ENCODE measurements at regions not wholly inside any gene's neighbourhood (a gene's known extent, or its start where the extent isn't known, plus 50 kb on each side); places are given as distances from the start of the nearest gene placed in this dataset.

DNA sequence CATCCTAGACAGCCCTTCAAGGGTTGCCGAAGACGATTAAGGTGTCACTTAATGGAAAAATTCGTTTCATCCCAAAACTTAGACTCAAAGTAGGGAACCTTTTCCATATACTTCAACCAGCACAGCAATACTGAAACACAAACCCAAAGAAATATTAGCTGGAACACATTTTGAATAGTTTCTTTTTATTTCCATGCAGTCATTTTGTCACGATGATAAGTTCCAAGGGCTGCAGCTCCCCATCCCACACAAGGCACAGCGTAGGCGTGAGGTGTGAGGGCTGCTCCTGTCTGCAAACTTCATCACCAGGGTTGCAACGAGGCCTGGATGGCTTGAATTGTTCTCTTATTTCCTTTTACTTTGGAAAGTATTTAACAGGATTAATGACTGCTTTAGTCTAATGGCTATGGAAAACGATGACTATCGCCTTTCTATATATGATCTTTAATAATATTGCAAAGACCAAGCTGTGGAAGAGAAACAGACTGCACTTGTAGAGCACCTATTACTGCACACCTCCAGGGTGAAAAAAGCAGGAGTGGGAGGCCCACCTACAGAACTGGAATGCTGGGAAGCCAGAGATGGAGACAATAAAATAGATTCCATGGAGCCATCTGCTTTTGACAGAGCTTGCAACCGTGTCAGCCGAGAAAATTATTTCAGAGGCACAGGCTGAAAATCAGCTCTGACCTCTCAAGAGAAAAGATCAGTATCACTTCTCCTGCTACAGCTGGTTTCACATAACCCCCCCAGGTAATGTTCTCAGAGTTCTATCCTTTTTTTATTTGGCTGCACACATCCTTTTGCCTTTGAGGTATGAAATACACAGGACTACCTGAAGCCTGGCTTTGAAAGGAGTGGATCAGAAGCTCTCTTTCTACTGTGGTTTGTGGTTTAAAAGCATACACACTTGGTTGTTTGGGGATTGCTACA, 274.5 kb upstream of the NBEA start:
- H3K9me3 ChIP-seq (ENCODE audit: low read depth, low read length), result no peaks in the 10 kb centered on the region
- no peak overlapping the region for H3K4me3 ChIP-seq (ENCODE audit: insufficient read depth, low read length)
- no peak overlapping the region for H3K27ac ChIP-seq (ENCODE audit: low read depth, low read length)
- no peaks in the 10 kb centered on the region for H3K4me1 ChIP-seq (ENCODE audit: insufficient read depth, low read length)
- no peaks in the 10 kb centered on the region for H3K79me2 ChIP-seq (ENCODE audit: insufficient read depth, low read length)
- no peak overlapping the region for H2AFZ ChIP-seq (ENCODE audit: low read length)
- H3K36me3 ChIP-seq (ENCODE audit: insufficient read depth, low read length), result no peaks in the 10 kb centered on the region
- no peaks in the 10 kb centered on the region for H4K20me1 ChIP-seq (ENCODE audit: insufficient read depth, low read length)
- no peak overlapping the region for H3K4me2 ChIP-seq (ENCODE audit: insufficient read depth, low read length)
- no peak for DNase-seq (ENCODE audit: insufficient read length, low spot score, missing footprints)
- TF ChIP-seq, protein P1, sequence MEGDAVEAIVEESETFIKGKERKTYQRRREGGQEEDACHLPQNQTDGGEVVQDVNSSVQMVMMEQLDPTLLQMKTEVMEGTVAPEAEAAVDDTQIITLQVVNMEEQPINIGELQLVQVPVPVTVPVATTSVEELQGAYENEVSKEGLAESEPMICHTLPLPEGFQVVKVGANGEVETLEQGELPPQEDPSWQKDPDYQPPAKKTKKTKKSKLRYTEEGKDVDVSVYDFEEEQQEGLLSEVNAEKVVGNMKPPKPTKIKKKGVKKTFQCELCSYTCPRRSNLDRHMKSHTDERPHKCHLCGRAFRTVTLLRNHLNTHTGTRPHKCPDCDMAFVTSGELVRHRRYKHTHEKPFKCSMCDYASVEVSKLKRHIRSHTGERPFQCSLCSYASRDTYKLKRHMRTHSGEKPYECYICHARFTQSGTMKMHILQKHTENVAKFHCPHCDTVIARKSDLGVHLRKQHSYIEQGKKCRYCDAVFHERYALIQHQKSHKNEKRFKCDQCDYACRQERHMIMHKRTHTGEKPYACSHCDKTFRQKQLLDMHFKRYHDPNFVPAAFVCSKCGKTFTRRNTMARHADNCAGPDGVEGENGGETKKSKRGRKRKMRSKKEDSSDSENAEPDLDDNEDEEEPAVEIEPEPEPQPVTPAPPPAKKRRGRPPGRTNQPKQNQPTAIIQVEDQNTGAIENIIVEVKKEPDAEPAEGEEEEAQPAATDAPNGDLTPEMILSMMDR (IDR thresholded peaks at IDR 0.05; ENCODE audit: extremely low read depth, low read depth, low read length), result no peak
- H3K27me3 ChIP-seq (ENCODE audit: insufficient read depth, low read length), result no peaks in the 10 kb centered on the region

DNA sequence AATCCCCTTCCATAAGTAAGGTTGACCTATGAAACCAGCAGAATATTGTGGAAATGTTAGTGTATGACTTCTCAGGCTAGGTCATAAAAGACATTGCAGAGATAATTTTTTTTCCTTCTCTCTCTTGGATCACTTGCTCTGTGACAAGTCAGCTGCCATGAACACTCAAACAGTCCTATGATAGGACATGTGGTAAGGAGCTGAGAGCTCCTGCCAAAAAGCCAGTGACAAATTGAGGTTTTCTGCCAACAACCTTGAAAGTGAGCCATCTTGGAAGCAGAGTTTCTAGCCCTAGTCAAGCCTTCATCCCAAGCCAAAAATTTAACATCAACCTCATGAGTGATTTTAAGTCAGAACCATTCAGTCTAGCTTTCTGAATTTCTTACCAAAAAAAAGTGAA, 270.9 kb upstream of the NBEA start:
- no peak for DNase-seq (ENCODE audit: insufficient read length, low spot score, missing footprints)
- Histone ChIP-seq H3K4me2 (ENCODE audit: insufficient read depth, low read length) (no peak overlapping the region), H3K9me3 (ENCODE audit: low read depth, low read length) (no peaks in the 10 kb centered on the region), H3K36me3 (ENCODE audit: insufficient read depth, low read length) (no peaks in the 10 kb centered on the region), H3K4me1 (ENCODE audit: insufficient read depth, low read length) (no peaks in the 10 kb centered on the region), H2AFZ (ENCODE audit: low read length) (no peak overlapping the region), H4K20me1 (ENCODE audit: insufficient read depth, low read length) (no peaks in the 10 kb centered on the region), H3K27ac (ENCODE audit: low read depth, low read length) (no peak overlapping the region), H3K4me3 (ENCODE audit: insufficient read depth, low read length) (no peak overlapping the region), H3K27me3 (ENCODE audit: insufficient read depth, low read length) (no peaks in the 10 kb centered on the region), H3K79me2 (ENCODE audit: insufficient read depth, low read length) (no peaks in the 10 kb centered on the region)
- TF ChIP-seq, protein P1 (IDR thresholded peaks at IDR 0.05; ENCODE audit: extremely low read depth, low read depth, low read length), result no peak

DNA sequence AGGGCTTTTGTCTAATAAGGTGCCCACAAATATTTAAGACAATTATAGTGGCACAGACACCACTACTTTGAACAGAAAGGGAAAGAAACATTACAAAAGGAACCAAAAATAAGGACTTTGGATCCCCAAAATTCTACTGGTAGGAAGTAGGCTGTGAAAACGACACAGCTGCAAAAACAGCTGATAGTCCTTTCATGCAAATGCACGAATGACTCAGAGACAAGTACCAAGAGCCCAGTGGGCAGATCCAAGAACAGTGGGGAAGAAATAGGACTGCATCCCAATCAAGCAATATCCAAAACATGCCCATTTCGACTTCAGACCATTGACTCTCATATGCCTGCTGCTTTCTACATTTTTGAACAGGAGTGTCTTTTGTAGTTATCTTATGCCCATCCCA, 269.4 kb upstream of the NBEA start:
- H3K79me2 ChIP-seq (ENCODE audit: insufficient read depth, low read length), result no peaks in the 10 kb centered on the region
- no peak overlapping the region for H3K4me3 ChIP-seq (ENCODE audit: insufficient read depth, low read length)
- DNase-seq (ENCODE audit: insufficient read length, low spot score, missing footprints), result no peak
- H3K4me2 ChIP-seq (ENCODE audit: insufficient read depth, low read length), result no peak overlapping the region
- no peak overlapping the region for H2AFZ ChIP-seq (ENCODE audit: low read length)
- no peaks in the 10 kb centered on the region for H3K36me3 ChIP-seq (ENCODE audit: insufficient read depth, low read length)
- no peaks in the 10 kb centered on the region for H3K27me3 ChIP-seq (ENCODE audit: insufficient read depth, low read length)
- TF ChIP-seq, protein P1 (IDR thresholded peaks at IDR 0.05; ENCODE audit: extremely low read depth, low read depth, low read length), result no peak
- H3K27ac ChIP-seq (ENCODE audit: low read depth, low read length), result no peak overlapping the region
- no peaks in the 10 kb centered on the region for H3K9me3 ChIP-seq (ENCODE audit: low read depth, low read length)
- no peaks in the 10 kb centered on the region for H3K4me1 ChIP-seq (ENCODE audit: insufficient read depth, low read length)
- H4K20me1 ChIP-seq (ENCODE audit: insufficient read depth, low read length), result no peaks in the 10 kb centered on the region

DNA sequence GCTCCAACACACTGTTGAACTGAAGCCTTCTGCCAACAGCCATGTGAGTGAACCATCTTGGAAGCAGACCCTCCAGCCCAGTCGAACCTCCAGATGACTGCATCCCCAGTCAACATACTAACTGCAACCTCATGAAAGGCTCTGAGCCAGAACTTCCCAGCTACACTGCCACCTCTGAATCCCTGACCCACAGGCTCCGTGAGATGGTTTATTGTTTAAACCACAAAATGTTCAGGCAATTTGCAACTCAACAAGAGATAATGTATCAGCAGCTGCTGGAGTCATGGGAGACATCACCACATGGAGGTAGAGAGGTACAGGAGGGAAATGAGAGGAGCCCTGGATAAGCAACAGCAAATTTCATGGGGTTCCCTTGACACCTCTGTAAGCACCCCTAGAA, 266.4 kb upstream of the NBEA start:
- Histone ChIP-seq H3K79me2 (ENCODE audit: insufficient read depth, low read length) (no peaks in the 10 kb centered on the region), H3K27me3 (ENCODE audit: insufficient read depth, low read length) (no peaks in the 10 kb centered on the region), H3K36me3 (ENCODE audit: insufficient read depth, low read length) (no peaks in the 10 kb centered on the region), H2AFZ (ENCODE audit: low read length) (no peak overlapping the region), H3K4me1 (ENCODE audit: insufficient read depth, low read length) (no peaks in the 10 kb centered on the region), H3K4me3 (ENCODE audit: insufficient read depth, low read length) (no peak overlapping the region), H3K27ac (ENCODE audit: low read depth, low read length) (no peak overlapping the region), H4K20me1 (ENCODE audit: insufficient read depth, low read length) (no peaks in the 10 kb centered on the region), H3K9me3 (ENCODE audit: low read depth, low read length) (no peaks in the 10 kb centered on the region), H3K4me2 (ENCODE audit: insufficient read depth, low read length) (no peak overlapping the region)
- no peak for DNase-seq (ENCODE audit: insufficient read length, low spot score, missing footprints)
- TF ChIP-seq, protein P1 (IDR thresholded peaks at IDR 0.05; ENCODE audit: extremely low read depth, low read depth, low read length), result no peak
